ENCODE measurements at regions not wholly inside any gene's neighbourhood (a gene's known extent, or its start where the extent isn't known, plus 50 kb on each side); places are given as distances from the start of the nearest gene placed in this dataset.
"Not testable (repeated sequence)": the region's sequence is repeated elsewhere in the genome, so short reads cannot be mapped to it uniquely, and the experiment has no call there.

DNA sequence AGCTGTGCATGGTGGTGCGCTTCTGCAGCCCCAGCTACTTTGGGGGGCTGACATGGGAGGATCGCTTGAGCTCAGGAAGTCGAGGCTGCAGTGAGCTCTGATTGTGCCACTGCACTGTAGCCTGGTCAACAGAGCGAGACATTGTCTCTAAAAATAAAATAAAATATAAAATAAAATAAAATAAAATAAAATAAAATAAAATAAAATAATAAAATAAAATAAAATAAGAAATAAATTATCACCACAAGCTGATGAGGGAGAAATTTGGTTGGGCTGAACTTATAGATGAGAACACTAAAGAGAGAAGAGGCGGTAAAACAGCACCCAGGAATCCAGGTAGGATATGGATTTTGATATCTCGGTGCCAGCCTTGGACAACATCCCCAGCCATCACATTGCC lies 933.7 kb downstream of the NLGN4X start:
- WGBS, 2 donors: 87 to 91% methylated on average over 6 of the region's 6 CpGs
- Histone ChIP-seq H3K9me3 (peaks cover 0 to 12% (median 0%) of the 10 kb centered on the region in 11 donors), H3K4me1 (no peaks in the 10 kb centered on the region), H3K36me3 (no peaks in the 10 kb centered on the region), H3K27ac (no peak overlapping the region), H3K4me3 (no peak overlapping the region), H3K27me3 (no peaks in the 10 kb centered on the region)
- intact Hi-C loops (cut with DNase I): no loop called here
- no peak for ATAC-seq
- no peak for TF ChIP-seq CTCF (IDR thresholded peaks at IDR 0.05)
- DNase-seq: no peak

DNA sequence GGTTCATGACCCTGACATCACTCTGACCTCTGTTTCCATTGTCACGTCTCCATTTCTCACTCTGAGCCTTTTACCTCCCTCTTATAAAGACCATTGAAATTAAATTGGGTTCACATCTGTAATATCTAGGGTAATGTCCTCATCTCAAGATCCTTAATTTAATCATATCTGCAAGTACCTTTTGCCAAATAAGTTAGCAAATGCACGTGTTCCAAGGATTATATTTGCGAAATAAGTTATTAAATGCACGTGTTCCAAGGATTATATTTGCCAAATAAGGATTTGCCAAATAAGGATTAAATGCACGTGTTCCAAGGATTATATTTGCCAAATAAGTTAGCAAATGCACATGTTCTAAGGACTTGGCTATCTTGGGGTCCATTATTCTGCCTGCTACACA lies 938.0 kb downstream of the NLGN4X start:
- no peak for TF ChIP-seq CTCF (IDR thresholded peaks at IDR 0.05)
- intact Hi-C loops (cut with DNase I): no loop called here
- no peak for DNase-seq
- 76 to 81% methylated on average over 5 of the region's 5 CpGs for WGBS, 2 donors
- H3K36me3 ChIP-seq: no peaks in the 10 kb centered on the region
- H3K4me3 ChIP-seq: no peak overlapping the region
- H3K9me3 ChIP-seq: peaks cover 0 to 30% (median 0%) of the 10 kb centered on the region in 11 donors
- H3K27me3 ChIP-seq: no peaks in the 10 kb centered on the region
- ATAC-seq: no peak
- H3K4me1 ChIP-seq: no peaks in the 10 kb centered on the region
- no peak overlapping the region for H3K27ac ChIP-seq

GRCh38 chrX:5289949-5290348 lies 938.7 kb downstream of the NLGN4X start:
- WGBS, 2 donors: 73 to 78% methylated on average over 1 of the region's 1 CpG
- H3K9me3 ChIP-seq: peaks cover 0 to 30% (median 0%) of the 10 kb centered on the region in 11 donors
- ATAC-seq; DNase-seq; intact Hi-C loops (cut with DNase I); H3K27me3 ChIP-seq; H3K27ac ChIP-seq; H3K4me1 ChIP-seq; H3K4me3 ChIP-seq; H3K36me3 ChIP-seq: not testable (repeated sequence)

DNA sequence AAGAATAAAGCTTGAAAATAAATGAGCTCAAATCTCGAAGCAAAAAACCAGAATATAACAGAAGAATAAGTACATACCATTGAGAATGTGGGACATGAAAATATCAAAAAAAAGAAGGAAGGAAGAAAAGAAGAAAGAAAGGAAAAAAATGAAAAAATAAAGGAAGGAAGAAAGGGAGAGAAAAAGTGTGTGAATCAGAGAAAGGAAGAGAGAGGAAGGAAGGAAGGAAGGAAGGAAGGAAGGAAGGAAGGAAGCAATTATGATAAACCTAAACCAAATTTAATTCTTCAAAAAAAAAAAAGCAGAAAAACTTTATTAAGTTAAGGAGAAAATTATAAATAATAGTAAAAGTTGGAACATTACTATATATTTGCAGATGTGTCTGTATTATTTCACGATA lies 949.8 kb downstream of the NLGN4X start:
- 81 to 87% methylated on average over 2 of the region's 2 CpGs for WGBS, 2 donors
- H3K4me1 ChIP-seq: no peaks in the 10 kb centered on the region
- intact Hi-C loops (cut with DNase I): no loop called here
- no peak overlapping the region for H3K4me3 ChIP-seq
- H3K27me3 ChIP-seq: no peaks in the 10 kb centered on the region
- no peak overlapping the region for H3K27ac ChIP-seq
- no peak for TF ChIP-seq CTCF (IDR thresholded peaks at IDR 0.05)
- DNase-seq (no peak), ATAC-seq (no peak)
- peaks cover 0 to 25% (median 0%) of the 10 kb centered on the region in 11 donors for H3K9me3 ChIP-seq
- H3K36me3 ChIP-seq: no peaks in the 10 kb centered on the region

- no peak for ATAC-seq
Measured at GRCh38 chrX:5265324-5265850, 963.3 kb downstream of the NLGN4X start.

More at GRCh38 chrX:5265324-5265850, 963.3 kb downstream of the NLGN4X start:
- Histone ChIP-seq H3K9me3 (peaks cover 0 to 22% (median 0%) of the 10 kb centered on the region in 11 donors), H3K27me3 (no peaks in the 10 kb centered on the region), H3K4me1 (no peaks in the 10 kb centered on the region), H3K27ac (no peak overlapping the region), H3K4me3 (no peak overlapping the region), H3K36me3 (no peaks in the 10 kb centered on the region)
- no peak for TF ChIP-seq CTCF (IDR thresholded peaks at IDR 0.05)
- no peak for DNase-seq
- 54 to 71% methylated on average over 3 of the region's 3 CpGs for WGBS, 2 donors
- intact Hi-C loops (cut with DNase I): no loop called here
